GM19238 (cell line): ENCODE measurements at regions not wholly inside any gene's neighbourhood (a gene's known extent, or its start where the extent isn't known, plus 50 kb on each side); places are given as distances from the start of the nearest gene placed in this dataset.

Experiments
- DNase-seq: peaks from one replicate; pipeline ENCODE4 v3.0.0; 2011; ENCODE audit warnings: low spot score; ENCODE audit not compliant: insufficient read length

DNA sequence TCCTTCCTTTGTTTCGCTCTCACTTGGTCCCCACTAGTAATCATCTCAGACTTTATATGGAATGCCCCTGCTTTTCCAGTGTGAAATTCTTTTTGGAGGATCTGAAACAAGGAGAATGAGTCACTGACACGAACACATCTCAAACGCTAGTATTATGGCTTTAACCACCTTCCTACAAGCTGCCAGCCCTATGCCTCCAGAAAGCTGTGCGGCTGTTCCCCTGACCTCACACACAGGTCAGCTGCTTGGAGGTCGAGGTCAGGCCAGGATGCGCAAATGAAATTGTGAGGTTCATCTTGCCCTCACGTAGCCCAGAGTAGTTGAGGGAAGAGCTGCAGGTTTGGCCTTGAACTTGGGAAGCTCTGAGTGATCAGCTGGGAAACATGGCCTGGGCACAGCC, 449.8 kb downstream of the FGF9 start:
- no peak for DNase-seq

DNA sequence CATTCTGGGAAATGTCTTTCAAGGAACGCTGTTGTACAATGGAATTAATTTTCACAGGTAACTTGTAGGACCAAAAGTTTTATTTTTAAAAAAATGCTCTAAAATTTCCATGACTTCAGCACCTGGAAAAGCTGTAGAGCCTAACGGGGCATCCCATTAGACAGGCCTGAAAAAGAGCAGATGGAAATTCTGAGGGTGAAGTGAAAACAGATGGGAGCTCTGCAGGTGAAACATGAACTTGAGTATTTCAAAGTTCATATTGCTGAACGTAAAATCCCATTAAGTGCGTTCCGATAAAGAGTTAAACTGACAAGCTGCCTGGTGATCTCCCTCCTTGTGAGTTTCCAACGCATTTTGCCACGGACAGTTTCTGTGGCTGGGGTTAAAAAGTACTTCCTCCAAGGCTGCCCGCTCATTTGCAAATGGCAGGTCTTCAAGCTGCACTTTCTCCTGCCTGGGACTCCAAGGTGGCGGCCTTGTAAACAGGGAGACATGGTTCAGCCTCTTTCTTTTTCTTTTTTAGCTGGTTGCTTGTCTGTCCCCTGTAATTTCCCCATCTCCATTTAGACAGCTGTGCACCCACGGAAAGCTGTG, 450.4 kb downstream of the FGF9 start:
- DNase-seq: no peak

DNA sequence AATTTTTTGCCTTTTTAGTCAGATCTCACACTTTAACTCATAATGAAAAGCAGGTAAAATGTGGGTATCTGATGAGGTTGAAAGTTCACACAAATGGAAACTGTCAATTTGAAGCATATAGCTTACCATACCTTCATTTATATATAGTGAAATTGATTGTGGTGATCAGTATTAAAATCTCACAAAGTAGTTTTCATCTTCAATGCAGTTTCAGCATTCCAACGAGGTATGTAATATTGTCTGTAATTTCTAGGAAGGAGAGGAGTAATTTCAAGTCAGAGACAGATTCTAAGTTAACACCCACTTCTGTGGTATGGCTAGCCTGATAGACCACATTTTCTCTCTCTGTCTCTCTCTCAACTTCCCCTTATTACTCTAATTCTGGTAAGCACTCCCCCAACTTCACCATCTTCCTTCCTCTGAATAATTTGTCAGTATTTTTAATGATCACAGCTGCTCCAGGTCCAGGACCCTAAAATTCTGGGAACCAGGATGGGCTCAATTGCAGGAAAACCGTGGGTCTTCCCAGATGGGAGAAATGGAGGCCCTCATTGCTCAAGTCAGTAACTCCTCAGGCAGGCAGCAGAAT, 455.7 kb downstream of the FGF9 start:
- DNase-seq: peak; percentile 16

DNA sequence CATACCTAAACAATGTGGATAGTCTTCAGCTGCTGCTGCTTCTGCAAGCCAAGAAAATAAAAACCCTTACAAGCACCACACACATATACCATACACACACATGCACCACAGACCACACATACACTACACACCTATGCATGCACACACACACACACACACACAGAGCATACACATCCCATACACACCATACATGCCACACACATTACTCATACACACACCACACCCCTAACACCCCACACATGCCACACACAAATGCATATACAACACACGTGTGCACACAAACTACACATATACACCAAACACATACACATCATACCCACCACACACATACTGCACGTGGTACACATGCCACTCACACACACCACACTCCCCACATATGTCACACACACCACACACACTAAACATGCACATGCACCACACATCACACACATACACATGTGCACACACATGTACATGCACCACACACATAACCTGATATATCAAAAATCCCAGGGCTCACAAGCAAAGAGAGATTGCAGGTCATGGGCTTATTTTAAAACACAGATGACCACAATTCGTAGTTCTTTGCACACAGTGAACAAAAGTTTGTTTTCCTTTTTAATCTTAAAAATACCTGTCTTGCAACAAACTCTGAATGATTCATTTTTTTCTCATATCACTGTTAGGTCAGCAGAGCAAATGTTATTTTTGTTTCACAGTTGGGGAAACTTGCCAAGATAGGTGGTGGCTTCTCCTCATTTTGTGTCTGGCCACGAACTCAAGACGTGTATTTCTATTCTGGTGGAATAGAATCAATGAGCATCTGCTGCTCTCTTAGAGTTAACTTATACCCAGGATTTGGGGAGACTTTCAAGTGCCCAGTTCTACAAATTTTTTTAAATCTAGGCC, 456.6 kb downstream of the FGF9 start:
- DNase-seq: no peak

DNA sequence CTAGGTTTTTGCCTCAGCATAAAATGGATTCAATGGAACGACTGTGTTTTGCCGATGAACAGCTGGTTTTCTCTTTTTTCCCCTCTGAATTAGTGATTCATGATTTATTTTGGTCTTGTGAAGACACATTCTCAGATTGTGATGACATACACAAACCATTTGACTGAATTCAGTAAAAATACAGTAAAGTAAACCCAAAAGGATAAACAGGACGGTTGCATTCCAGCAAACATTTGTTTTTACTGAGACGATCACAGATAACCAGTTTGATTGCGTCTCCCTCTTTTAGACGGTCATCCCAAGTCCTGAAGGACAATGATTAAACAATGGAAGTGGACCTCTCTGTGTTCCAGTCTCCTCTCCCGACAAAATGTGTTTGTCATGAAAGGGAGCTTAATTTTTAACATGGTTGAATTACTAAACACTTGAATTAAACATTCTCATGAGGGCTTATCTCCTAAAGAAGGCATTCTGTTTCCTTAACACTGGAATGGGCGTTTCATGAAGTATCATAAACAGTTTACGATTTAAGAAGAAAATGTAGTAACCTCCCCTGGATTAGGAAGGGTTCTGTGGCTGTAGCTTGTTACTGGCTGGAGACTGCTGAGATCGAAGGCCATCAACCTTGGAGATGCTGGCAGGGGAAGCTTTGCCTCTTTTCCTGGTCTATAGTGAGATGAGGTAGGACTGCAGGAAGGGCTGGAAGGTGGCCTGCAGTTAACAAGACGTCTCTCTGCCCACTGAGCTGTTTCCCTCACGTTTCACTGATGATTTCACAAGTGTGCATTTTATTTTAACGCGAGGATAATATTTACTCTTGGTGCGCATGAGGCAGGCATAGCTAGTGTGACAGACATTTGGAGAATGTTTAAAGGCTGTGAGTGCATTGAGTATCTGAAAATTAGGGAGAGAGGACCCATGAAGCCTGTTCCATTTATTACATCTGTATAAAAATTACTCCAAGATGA, 457.9 kb downstream of the FGF9 start:
- DNase-seq: no peak

DNA sequence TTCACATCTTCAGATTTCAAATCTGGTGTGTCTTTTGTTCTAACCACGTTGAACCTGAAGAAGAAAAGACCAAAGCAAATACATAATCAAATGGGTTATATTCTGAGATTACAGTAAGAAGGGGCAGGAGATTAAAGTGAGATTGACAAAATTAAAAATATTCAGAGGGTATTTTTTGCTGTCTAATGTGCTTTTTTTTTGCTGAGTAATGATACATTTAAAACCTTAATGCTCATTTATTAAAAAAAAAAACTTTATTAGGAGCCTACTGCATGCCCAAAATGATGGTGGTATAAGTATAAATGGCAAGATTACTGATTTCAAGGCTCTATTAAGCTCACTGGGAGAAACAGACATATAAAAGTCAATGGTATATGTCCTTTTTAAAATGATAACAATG, 459.4 kb downstream of the FGF9 start:
- no peak for DNase-seq

DNA sequence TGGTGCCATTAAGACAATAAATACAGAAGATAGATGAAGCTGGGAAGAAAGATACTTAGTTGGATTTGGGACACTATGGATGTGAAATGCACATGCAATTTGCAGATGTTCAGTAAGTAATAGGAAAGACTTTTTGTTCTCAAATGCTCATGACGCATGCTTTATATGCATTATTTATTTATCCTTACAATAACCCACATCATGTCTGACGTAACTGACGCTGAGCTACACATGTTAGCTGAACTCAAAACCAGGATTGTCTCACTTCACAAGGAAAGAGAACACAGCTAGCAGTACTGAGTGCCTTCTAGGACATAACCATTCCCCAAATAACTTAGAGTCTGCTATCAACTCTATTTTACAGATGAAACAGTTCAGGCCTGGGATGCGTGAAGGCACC, 463.4 kb downstream of the FGF9 start:
- DNase-seq: no peak

DNA sequence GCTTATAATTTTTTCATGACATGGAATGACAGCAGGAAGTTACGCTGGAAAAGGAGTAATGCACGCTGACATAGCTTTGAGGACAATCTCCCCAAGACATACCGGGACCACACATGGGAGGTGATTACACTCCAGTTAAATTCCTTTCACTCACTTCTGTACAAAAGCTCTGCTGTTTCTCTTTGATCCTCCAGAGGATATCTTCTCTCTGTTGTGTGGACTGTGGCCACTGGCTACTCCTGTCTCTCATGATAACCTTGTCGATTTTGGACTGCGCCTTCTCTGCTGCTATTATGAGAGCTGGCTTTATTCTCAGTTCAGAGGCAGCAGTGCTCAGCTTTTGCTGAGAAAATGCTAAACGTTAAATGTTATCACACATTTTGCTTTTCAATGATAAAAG, 464.6 kb downstream of the FGF9 start:
- DNase-seq: no peak

DNA sequence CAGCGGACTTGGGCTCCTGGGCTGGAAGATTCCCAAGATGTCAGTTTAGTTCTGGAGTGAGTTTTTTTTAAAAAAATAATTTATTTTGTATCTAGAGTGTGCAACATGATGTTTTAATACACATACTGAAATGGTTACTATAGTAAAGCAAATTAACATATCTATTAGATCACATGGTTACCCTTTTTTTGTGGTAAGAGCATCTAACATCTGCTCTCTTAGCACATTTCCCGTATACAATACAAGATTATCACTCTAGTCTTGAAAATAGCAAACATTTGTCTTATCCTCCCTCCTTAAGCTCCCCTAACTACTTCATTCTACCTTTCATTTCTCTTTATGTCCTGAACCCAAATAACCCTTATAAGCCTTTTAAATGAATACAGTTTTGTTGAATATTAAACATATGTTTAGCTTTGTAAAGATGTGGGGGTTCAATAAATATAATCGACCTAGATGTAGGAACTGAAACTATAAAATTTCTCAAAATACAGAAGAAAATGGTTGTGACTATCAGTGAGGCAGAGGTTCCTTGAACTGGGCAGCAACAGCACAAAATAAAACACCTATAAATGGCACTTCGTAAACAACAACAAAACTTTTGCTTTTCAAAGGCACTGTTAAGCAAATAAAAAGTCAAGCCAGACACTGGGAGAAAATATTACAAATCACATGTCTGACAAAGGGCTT, 466.6 kb downstream of the FGF9 start:
- DNase-seq: no peak

DNA sequence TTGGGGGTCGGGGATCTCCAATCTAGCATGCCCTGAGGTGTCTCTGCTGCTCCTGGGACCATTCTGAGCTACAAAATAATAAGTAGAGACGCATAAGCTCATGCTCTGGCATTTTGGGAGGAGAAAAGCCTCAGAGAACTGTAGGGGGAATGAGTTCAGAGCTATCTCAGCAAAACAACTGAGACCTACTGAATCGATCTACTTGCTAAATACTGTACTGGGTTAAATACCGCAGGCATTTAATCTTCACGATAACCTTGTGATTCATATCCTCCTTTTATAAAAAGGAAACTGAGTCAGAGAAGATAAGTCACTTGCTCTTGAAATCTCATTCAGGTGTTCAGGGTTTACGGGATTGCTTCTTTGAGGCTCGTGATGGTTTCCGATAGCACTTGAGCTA, 468.1 kb downstream of the FGF9 start:
- no peak for DNase-seq

DNA sequence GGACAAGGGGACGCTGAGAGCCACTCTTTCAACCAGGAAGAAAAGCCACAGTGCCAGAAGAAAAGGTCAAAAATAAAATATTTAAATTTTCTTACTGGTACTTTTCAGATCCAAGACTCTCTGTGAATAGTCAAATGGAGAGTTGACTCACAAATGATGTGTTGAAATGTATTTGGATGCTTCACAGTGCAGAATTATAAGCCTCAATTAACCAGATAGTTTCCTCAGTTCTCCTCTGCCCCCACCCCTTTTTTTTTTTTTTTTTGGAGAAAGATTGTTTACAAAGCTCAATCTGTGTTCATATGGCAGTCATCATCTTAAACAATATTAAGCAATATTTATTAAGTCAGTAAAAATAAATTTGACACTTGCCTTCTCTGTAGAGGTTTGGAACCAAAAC, 470.8 kb downstream of the FGF9 start:
- no peak for DNase-seq

DNA sequence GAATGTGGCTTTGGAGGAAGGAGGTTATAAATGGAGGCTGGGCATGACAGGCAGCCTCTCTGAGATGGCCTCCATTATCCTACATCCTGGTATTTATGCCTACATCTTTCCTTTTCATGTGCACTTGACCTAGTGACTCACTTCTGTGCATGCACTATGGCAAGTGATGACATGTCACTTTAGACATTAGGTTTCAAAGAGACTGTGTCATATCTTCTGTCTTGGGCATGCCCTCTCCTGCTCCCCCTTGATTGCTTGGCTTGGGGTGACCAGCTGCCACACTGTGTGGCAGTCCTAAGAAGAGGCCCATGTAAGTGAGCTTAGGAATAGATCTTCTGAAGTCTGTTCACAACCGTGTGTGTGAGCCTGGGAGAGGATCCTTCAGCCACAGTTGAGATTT, 472.8 kb downstream of the FGF9 start:
- no peak for DNase-seq

DNA sequence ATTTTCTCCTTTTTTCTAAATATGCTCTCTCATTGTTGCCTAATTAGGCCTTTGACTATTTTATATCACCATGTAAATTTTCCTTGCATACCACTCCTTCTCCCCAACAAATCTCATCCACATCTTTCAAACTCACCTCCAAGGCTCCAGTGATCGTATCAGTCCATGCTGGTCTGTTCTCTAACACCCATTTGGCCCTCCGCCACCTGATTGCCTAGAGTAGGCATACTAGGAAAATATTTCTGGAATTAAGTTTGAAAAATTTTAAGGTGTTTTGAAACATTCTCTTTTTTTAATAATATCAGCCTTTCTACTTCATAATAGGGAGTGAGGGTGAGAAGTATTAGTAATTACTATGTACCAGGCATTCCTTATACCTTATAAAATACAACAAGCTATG, 473.9 kb downstream of the FGF9 start:
- no peak for DNase-seq

DNA sequence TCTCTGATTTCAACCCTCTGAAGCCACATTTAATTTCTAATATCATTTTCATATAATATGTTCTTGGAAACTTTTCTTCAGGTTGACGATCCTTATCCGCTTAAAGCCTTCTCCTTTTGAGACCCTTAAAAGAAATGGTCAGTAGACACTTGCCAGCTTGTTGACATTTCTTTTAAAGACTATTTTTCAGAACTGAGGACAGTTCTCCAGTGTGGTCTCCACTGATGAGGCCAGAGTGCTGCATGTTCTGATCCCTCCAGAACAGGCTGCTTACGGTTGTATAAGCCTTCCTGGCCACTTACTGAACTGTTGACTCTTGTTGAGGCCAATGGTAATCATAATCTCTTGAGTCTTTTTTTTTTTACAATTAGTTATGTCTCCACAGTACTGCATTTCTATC, 477.3 kb downstream of the FGF9 start:
- no peak for DNase-seq

DNA sequence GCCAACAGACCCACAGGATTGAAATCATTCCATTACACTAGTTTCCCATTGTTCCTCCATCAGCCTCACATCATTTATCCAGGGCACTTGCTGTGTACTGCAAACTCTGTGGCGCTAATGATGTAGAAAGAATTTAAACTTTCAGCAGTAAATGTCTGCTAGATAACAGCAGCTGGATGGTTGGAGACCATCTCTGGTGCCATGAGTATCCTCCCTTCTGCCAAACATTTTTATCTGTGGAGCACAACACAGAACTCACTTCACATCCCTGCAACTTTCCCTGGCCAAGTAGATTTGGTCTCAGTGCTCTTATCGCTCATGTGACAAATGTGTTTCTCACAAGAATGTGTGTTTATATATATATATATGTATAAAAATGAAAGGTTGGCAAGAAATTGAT, 481.9 kb downstream of the FGF9 start:
- no peak for DNase-seq

DNA sequence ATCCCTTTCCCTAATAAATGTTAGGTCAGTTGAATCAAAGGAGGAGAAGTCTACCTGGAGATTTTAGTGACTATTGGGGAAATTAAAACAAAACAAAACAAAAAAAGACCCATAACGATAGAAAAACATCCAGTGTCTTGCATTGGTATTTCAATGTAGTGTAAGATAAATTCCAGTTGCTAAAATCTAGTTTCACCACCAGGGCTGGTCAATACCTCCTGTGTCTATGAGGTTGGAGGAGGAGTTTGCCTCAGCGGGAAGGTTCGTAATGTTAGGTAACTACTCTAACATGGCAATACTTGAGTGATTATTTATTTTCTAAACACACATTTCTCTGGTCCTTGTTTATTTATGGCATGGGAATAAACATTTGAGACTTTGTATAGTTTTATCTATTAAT, 483.2 kb downstream of the FGF9 start:
- no peak for DNase-seq

DNA sequence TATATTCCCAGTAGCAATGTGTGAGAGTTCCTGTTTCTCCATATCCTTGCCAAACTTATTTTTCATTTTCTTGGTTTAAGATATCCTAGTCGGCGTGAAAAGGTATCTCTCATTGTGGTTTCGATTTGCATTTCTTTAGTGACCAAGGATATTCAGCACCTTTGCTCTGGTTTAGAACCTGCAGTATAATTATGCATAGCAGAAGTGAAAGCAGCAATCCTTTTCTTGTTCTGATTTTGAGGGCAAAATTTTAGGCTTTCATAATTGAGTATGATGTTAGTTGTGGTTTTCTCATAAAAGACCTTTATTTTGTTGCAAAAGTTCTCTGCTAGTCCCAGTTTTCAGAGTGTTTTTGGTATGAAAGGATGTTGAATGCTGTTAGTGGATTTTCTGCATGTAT, 491.0 kb downstream of the FGF9 start:
- peak; percentile 5 for DNase-seq

DNA sequence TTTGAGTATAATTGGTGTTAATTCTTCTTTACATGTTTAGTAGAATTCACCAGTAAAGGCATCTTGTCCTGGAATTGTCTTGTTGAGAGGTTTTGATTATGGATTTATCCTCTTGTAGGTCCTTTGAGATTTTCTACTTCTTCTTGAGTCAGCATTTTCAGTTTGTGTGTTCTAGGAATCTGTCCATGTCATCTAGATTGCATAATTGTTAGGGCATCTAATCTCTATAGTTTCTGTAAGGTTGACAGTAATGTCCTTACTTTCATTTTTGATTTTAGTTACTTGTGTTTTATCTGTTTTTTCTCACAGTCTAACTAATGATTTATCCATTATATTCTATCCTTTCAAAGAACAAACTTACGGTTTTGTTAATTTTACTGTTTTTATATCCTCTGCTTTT, 492.0 kb downstream of the FGF9 start:
- DNase-seq: no peak

DNA sequence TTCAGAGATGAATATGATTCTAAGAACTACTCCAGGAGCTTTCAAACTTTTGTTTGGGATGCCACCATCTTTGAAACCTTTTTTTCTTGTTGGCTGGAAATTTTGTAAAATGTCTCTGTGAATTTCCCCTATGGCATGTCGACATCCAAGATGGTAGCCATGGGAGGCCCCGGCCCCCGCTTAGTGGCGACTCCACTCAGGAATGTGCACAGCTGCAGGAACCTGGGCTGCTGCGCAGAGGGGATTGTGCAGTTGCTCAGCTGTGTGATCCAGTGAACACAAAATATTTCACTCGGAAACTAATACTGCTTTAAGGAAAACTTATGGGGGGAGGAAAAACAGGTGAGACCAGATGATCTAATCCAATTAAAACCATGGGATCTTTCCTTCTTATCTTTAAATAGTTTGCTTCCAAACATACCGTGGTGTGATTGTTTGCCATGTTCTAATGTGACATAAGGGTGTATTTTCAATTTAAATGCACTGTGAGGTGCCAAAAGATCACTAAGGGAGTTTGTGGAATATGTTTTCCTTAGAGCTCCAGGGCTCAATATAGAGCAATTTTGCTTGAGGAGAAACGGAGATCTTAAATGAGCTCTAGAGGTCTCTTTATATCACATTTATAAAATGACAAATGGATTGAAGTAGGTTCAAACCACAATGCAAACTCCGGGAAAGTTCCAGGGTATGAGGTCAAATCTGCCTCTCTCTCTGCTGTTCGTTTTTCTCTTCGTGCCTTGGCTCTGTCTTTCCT, 497.7 kb downstream of the FGF9 start:
- DNase-seq: no peak

DNA sequence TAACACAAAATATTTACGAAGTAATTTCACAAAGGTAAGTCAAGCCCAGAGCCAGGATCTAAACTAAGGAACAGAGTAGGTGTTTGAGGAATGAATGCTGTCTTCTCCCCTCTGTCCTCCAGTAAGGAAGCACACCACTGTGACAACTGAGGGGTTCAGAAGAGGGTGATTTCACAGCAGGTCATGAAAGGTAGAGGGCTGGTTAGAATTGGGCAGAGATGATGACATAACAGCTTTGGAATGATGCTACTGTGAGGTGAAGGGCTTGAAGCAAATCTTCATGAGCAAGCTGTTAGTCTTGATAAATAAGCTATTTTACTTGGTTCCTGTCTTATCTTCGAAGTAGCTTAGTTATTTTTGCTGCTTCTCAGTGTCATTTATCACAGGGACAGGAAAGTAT, 498.6 kb downstream of the FGF9 start:
- no peak for DNase-seq
